GM18909 (cell line): ENCODE measurements at regions not wholly inside any gene's neighbourhood (a gene's known extent, or its start where the extent isn't known, plus 50 kb on each side); places are given as distances from the start of the nearest gene placed in this dataset.

ENCODE experiments used
- ATAC-seq: cut with Tn5 transposase; IDR thresholded peaks from one replicate; pipeline ENCODE4 v1.9.1; 2021; ENCODE audit warnings: mild to moderate bottlenecking; ENCODE audit not compliant: unreplicated experiment, poor library complexity

- no peak for ATAC-seq
Observed at GRCh38 chr5:52388349-52388748, 399.4 kb upstream of the ITGA1 start.

- ATAC-seq = no peak
Observed at GRCh38 chr5:52392321-52392720, 395.4 kb upstream of the ITGA1 start.

- no peak for ATAC-seq
Observed at GRCh38 chr5:52409835-52410234, 377.9 kb upstream of the ITGA1 start.

- ATAC-seq = no peak
Observed at GRCh38 chr5:52419357-52419756, 368.4 kb upstream of the ITGA1 start.

GRCh38 chr5:52427615-52428014 is 360.1 kb upstream of the ITGA1 start:
- no peak for ATAC-seq

- no peak for ATAC-seq
Observed at GRCh38 chr5:52428977-52429489, 358.7 kb upstream of the ITGA1 start.

GRCh38 chr5:52441768-52442167 is 345.9 kb upstream of the ITGA1 start:
- ATAC-seq = no peak

- ATAC-seq = no peak
Observed at GRCh38 chr5:52443187-52443586, 344.5 kb upstream of the ITGA1 start.

GRCh38 chr5:52448111-52448510 is 339.6 kb upstream of the ITGA1 start:
- no peak for ATAC-seq

GRCh38 chr5:52449516-52449915 is 338.2 kb upstream of the ITGA1 start:
- no peak for ATAC-seq

GRCh38 chr5:52452098-52452497 is 335.6 kb upstream of the ITGA1 start:
- ATAC-seq = no peak

- no peak for ATAC-seq
Observed at GRCh38 chr5:52453176-52453575, 334.5 kb upstream of the ITGA1 start.

- no peak for ATAC-seq
Observed at GRCh38 chr5:52455920-52456319, 331.8 kb upstream of the ITGA1 start.

- no peak for ATAC-seq
Observed at GRCh38 chr5:52457810-52458209, 329.9 kb upstream of the ITGA1 start.

GRCh38 chr5:52466113-52466512 is 321.6 kb upstream of the ITGA1 start:
- ATAC-seq = no peak

GRCh38 chr5:52466749-52467520 is 320.8 kb upstream of the ITGA1 start:
- no peak for ATAC-seq

GRCh38 chr5:52468976-52469375 is 318.7 kb upstream of the ITGA1 start:
- no peak for ATAC-seq

- ATAC-seq = no peak
Observed at GRCh38 chr5:52469420-52469819, 318.3 kb upstream of the ITGA1 start.

- no peak for ATAC-seq
Observed at GRCh38 chr5:52469835-52470234, 317.9 kb upstream of the ITGA1 start.

GRCh38 chr5:52476346-52476745 is 311.4 kb upstream of the ITGA1 start:
- no peak for ATAC-seq

GRCh38 chr5:52481201-52481600 is 306.5 kb upstream of the ITGA1 start:
- ATAC-seq = no peak

- no peak for ATAC-seq
Observed at GRCh38 chr5:52481851-52482250, 305.9 kb upstream of the ITGA1 start.
